IMR-90 (cell line): ENCODE measurements at regions not wholly inside any gene's neighbourhood (a gene's known extent, or its start where the extent isn't known, plus 50 kb on each side); places are given as distances from the start of the nearest gene placed in this dataset.
A peak's percentile ranks its signal among the peaks of the same experiment; 100 is the strongest.

Experiments used
- ATAC-seq: fragments of 200-7000 bp; cut with Tn5 transposase; 2 replicates; pipeline ENCODE4 v1.9.1; 2020; ENCODE audit warnings: low read depth, mild to moderate bottlenecking, moderate library complexity
- BruUV-seq: library from RNA; stranded (reverse); fragments of 400-500 nt; replicated peaks from 2 replicates; lab custom pipeline; 2021; lab: Mats Ljungman, UMichigan
- CTCF ChIA-PET: fragments of 300-600 bp; formaldehyde crosslinking; extraction: SDS; loops from one replicate; lab custom pipeline; 2021; ENCODE audit warnings: antibody characterized with exemption; lab: Yijun Ruan, JAX
- POLR2A ChIA-PET: fragments of 300-600 bp; sonication (Branson Sonifier 250); formaldehyde crosslinking; loops from one replicate; lab custom pipeline; 2022; ENCODE audit warnings: antibody characterized with exemption; ENCODE audit not compliant: unreplicated experiment; lab: Charles Lee
- DNase-seq: peaks from one replicate; pipeline ENCODE4 v3.0.0; 2013
- H2AFZ ChIP-seq: replicated peaks from 2 replicates; pipeline ENCODE3; 2013; ENCODE audit warnings: low read length, mild to moderate bottlenecking; ENCODE audit not compliant: poor library complexity
- H2AK5ac ChIP-seq: 2 replicates; pipeline ENCODE4 v1.6.1; 2013; ENCODE audit warnings: low read depth, low read length, inconsistent platforms
- H2AK9ac ChIP-seq: replicated peaks from 2 replicates; pipeline ENCODE3; 2013; ENCODE audit warnings: mild to moderate bottlenecking, low read depth, low read length, moderate library complexity; ENCODE audit not compliant: poor library complexity
- H2BK120ac ChIP-seq: 2 replicates; pipeline ENCODE4 v1.6.1; 2013; ENCODE audit warnings: low read depth, low read length, inconsistent platforms
- H2BK15ac ChIP-seq: 3 replicates; pipeline ENCODE4 v1.6.1; 2013; ENCODE audit warnings: low read depth, low read length, inconsistent platforms
- H2BK20ac ChIP-seq: 2 replicates; pipeline ENCODE4 v1.6.1; 2013; ENCODE audit warnings: low read depth, mild to moderate bottlenecking, inconsistent platforms, low read length, moderate library complexity
- H2BK5ac ChIP-seq: 2 replicates; pipeline ENCODE4 v1.6.1; 2013; ENCODE audit warnings: mild to moderate bottlenecking, low read depth, low read length, inconsistent platforms; ENCODE audit not compliant: poor library complexity, severe bottlenecking
- H3K14ac ChIP-seq: replicated peaks from 2 replicates; pipeline ENCODE4 v1.6.1; 2013; ENCODE audit warnings: low read depth, low read length, inconsistent platforms
- H3K18ac ChIP-seq: 2 replicates; pipeline ENCODE4 v1.6.1; 2013; ENCODE audit warnings: low read depth, low read length, control low read depth
- H3K23ac ChIP-seq: 2 replicates; pipeline ENCODE4 v1.6.1; 2013; ENCODE audit warnings: low read depth, low read length, inconsistent platforms
- H3K27ac ChIP-seq: 2 replicates; pipeline ENCODE4 v1.5.1; 2013; ENCODE audit warnings: mild to moderate bottlenecking, control low read depth, low read length; ENCODE audit not compliant: insufficient read depth
- H3K27me3 ChIP-seq: 2 replicates; pipeline ENCODE4 v1.6.1; 2013; ENCODE audit warnings: low read length; ENCODE audit not compliant: control insufficient read depth, insufficient read depth
- H3K36me3 ChIP-seq: 2 replicates; pipeline ENCODE4 v1.6.1; 2013; ENCODE audit warnings: low read length, mixed read lengths; ENCODE audit not compliant: control insufficient read depth, insufficient read depth
- H3K4ac ChIP-seq: 2 replicates; pipeline ENCODE4 v1.6.1; 2013; ENCODE audit warnings: low read depth, low read length, inconsistent platforms
- H3K4me1 ChIP-seq: 2 replicates; pipeline ENCODE4 v1.6.1; 2013; ENCODE audit warnings: low read length, mixed read lengths; ENCODE audit not compliant: control insufficient read depth, insufficient read depth
- H3K4me2 ChIP-seq: 2 replicates; pipeline ENCODE4 v1.6.1; 2013; ENCODE audit warnings: low read depth, mild to moderate bottlenecking, control low read depth, low read length, moderate library complexity
- H3K4me3 ChIP-seq: 2 replicates; pipeline ENCODE4 v1.5.1; 2013; ENCODE audit warnings: low read depth, mild to moderate bottlenecking, control low read depth, low read length, moderate library complexity; ENCODE audit not compliant: insufficient read depth
- H3K56ac ChIP-seq: 2 replicates; pipeline ENCODE4 v1.6.1; 2013; ENCODE audit warnings: low read length, inconsistent platforms; ENCODE audit not compliant: insufficient read depth; ENCODE audit errors: extremely low read depth
- H3K79me1 ChIP-seq, 2 experiments: 2 replicates each; pipeline ENCODE4 v1.6.1; 2013; ENCODE audit warnings: low read length in 2 of 2, inconsistent platforms in 1 of 2, low read depth in 1 of 2
- H3K9ac ChIP-seq: 2 replicates; pipeline ENCODE4 v1.6.1; 2013; ENCODE audit warnings: low read depth, low read length, control low read depth
- H3K9me1 ChIP-seq: 2 replicates; pipeline ENCODE4 v1.6.1; 2013; ENCODE audit warnings: low read length, inconsistent platforms; ENCODE audit not compliant: insufficient read depth
- H3K9me3 ChIP-seq: 2 replicates; pipeline ENCODE4 v1.6.1; 2013; ENCODE audit warnings: low read length; ENCODE audit not compliant: control insufficient read depth, insufficient read depth
- H4K20me1 ChIP-seq: 2 replicates; pipeline ENCODE4 v1.6.1; 2013; ENCODE audit warnings: low read length, inconsistent platforms; ENCODE audit not compliant: insufficient read depth
- H4K5ac ChIP-seq: 2 replicates; pipeline ENCODE4 v1.6.1; 2013; ENCODE audit warnings: mild to moderate bottlenecking, low read depth, low read length, control low read depth
- H4K8ac ChIP-seq, 2 experiments: 2 replicates each; pipeline ENCODE4 v1.6.1; 2013; ENCODE audit warnings: low read depth in 2 of 2, low read length in 2 of 2, control low read depth in 1 of 2, inconsistent platforms in 1 of 2
- H4K91ac ChIP-seq: 2 replicates; pipeline ENCODE4 v1.6.1; 2013; ENCODE audit warnings: low read depth, low read length, inconsistent platforms; ENCODE audit not compliant: insufficient read depth
- FOS ChIP-seq: fragments of 150-350 bp; IDR thresholded peaks from 2 replicates; pipeline ENCODE4 v1.6.1; 2016; ENCODE audit warnings: low read depth, low read length
- NFE2L2 ChIP-seq: fragments of 150-350 bp; IDR thresholded peaks from 2 replicates; pipeline ENCODE4 v1.6.1; 2016; ENCODE audit warnings: low read depth, mild to moderate bottlenecking, low read length
- RCOR1 ChIP-seq: IDR thresholded peaks from 2 replicates; pipeline ENCODE4 v1.6.1; 2012; ENCODE audit warnings: mild to moderate bottlenecking, low read length, improper control_type of control experiment; ENCODE audit not compliant: insufficient replicate concordance
- WGBS, 2 experiments: methylation state at CpG; one replicate each; pipeline versions ENCODE4 v1.1.5 to v1.1.7; 2013; ENCODE audit warnings: missing lambda C conversion rate in 2 of 2; ENCODE audit not compliant: insufficient read length in 1 of 2; ENCODE audit errors: extremely low coverage in 2 of 2; 5-methylcytosine and 5-hydroxymethylcytosine counted together
- dilution Hi-C: fragments of 300-500 bp; cut with HindIII; formaldehyde crosslinking; loops from one replicate; pipeline ENCODE4 v1.14.3; 2018; ENCODE audit warnings: low sequenced_read_pairs; ENCODE audit not compliant: unreplicated experiment
- in situ Hi-C: fragments of 300-500 bp; cut with MboI; formaldehyde crosslinking; loops from 3 replicates; pipeline ENCODE4 v1.14.3; 2019; ENCODE audit warnings: low sequenced_read_pairs, inconsistent platforms, mixed read lengths
- intact Hi-C: fragments of 100-400 bp; cut with micrococcal nuclease; formaldehyde crosslinking; loops from 2 replicates; pipeline ENCODE4 v1.10.0; 2022

DNA sequence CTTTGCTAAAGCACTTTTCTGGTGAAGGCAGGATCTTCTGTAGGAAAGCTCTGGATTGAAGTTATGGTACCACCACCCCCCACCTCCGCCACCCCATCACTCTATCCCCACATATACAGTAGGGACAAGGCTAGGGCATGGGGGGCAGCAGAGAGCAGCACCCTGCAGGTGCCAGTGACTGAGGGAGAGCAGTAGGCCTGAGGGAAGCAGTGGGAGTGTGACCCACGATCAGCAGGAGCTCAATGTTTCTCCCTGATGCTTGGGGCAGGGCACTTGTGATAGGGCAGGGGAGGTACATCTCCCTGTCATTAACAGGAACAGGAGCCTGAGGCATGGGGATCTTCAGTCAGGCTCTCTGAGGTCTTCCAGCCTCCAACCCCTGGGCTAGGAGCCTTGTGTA is 121.6 kb downstream of the ZFP36L2 start:
- no peak overlapping the region for H3K23ac ChIP-seq
- peaks cover 40% of the 10 kb centered on the region for H3K9me1 ChIP-seq
- dilution Hi-C loops: no loop called here
- H3K4me1 ChIP-seq: peaks cover 57% of the 10 kb centered on the region
- peak overlapping the region; percentile 94; the same call in 1 of the 2 replicates for H3K27ac ChIP-seq
- no CpG with 5 or more reads among the region's 2 CpGs for WGBS, 2 experiments
- no peak overlapping the region for H3K56ac ChIP-seq
- DNase-seq (no peak), ATAC-seq (no peak)
- H3K4ac ChIP-seq: peak overlapping the region; percentile 95; the same call in 1 of the 2 replicates
- no peak overlapping the region for H3K4me2 ChIP-seq
- intact Hi-C loops: loop anchor here (10.0 kb wide), 1 partner anchor 140 kb away; no protein-coding TSS in a partner anchor
- CTCF ChIA-PET: no interaction called here
- POLR2A ChIA-PET: no interaction called here
- peak overlapping the region; percentile 59; the same call in 1 of the 2 replicates for H2AK5ac ChIP-seq
- H3K14ac ChIP-seq: 0 out of 2 replicates have a peak overlapping the region, but pooled peaks have one; percentile 37
- no peaks in the 10 kb centered on the region for H3K36me3 ChIP-seq
- no peak for TF ChIP-seq FOS
- TF ChIP-seq NFE2L2: no peak
- TF ChIP-seq RCOR1: no peak
- peak overlapping the region in 1 of 2 experiments; percentile 94; a peak in 2 of 4 replicates for H4K8ac ChIP-seq
- no peaks in the 10 kb centered on the region for H4K20me1 ChIP-seq
- no peak overlapping the region for H2AFZ ChIP-seq
- H3K4me3 ChIP-seq: no peak overlapping the region
- H2AK9ac ChIP-seq: peak overlapping the region; percentile 79
- H3K79me1 ChIP-seq: 0 out of 4 replicates have a peak, but pooled peaks cover 0 to 14% of the 10 kb centered on the region in 2 experiments
- BruUV-seq: no TSS peak
- H3K9me3 ChIP-seq: no peaks in the 10 kb centered on the region
- peak overlapping the region; percentile 75 for H2BK20ac ChIP-seq
- H2BK15ac ChIP-seq: peak overlapping the region; percentile 88; the same call in 2 of the 3 replicates
- peak overlapping the region; percentile 94; the same call in 1 of the 2 replicates for H2BK120ac ChIP-seq
- H4K5ac ChIP-seq: peak overlapping the region; percentile 80
- H3K9ac ChIP-seq: no peak overlapping the region
- H3K18ac ChIP-seq: peak overlapping the region; percentile 65
- H4K91ac ChIP-seq: peak overlapping the region; percentile 96; the same call in 1 of the 2 replicates
- H3K27me3 ChIP-seq: no peaks in the 10 kb centered on the region
- peak overlapping the region; percentile 20 for H2BK5ac ChIP-seq
- in situ Hi-C loops: no loop called here
